ENCODE measurements at regions not wholly inside any gene's neighbourhood (a gene's known extent, or its start where the extent isn't known, plus 50 kb on each side); places are given as distances from the start of the nearest gene placed in this dataset.
A peak's percentile ranks its signal among the peaks of the same experiment; 100 is the strongest.

GRCh38 chr13:73850104-73850873 is 283.9 kb downstream of the KLF12 start:
- peaks cover 6% of the 10 kb centered on the region for H3K36me3 Mint-ChIP-seq (ENCODE audit: low read depth)
- no peaks in the 10 kb centered on the region for H3K9me3 ChIP-seq (ENCODE audit: control insufficient read depth, low read length, poor library complexity, severe bottlenecking)
- H3K27me3 Mint-ChIP-seq = no peaks in the 10 kb centered on the region
- no peak for ATAC-seq
- peaks cover 20% of the 10 kb centered on the region for H3K4me1 Mint-ChIP-seq
- no peak overlapping the region for H3K4me3 Mint-ChIP-seq
- DNase-seq = no peak
- peak overlapping the region; percentile 60 for H3K27ac Mint-ChIP-seq

GRCh38 chr13:73849292-73849691 is 284.9 kb downstream of the KLF12 start:
- Mint-ChIP-seq H3K4me1 (peaks cover 19% of the 10 kb centered on the region), H3K27ac (no peak overlapping the region), H3K36me3 (ENCODE audit: low read depth) (peaks cover 6% of the 10 kb centered on the region)

DNA sequence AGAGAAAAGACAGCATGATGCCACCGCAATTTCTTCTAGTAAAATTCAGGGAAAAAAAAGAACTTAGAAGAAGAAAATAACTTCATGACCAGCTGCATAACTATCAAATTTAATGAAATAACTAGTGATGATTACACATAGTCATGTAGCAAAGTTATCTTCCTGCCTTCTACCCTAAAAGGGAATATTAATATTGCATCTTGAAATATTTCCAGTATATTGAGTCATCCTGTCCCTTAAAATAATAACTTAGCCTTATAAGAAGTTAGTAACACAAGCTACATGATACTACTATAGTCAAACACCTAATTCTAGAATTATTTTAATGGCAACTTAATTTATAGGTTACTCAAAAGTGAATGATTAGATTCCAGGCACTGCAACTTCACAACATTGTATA is 289.2 kb downstream of the KLF12 start:
- Mint-ChIP-seq H3K4me1 (peaks cover 29% of the 10 kb centered on the region), H3K36me3 (ENCODE audit: low read depth) (peaks cover 8% of the 10 kb centered on the region), H3K4me3 (no peak overlapping the region), H3K27ac (no peak overlapping the region), H3K27me3 (no peaks in the 10 kb centered on the region)
- ATAC-seq = no peak
- H3K9me3 ChIP-seq (ENCODE audit: control insufficient read depth, low read length, poor library complexity, severe bottlenecking) = no peaks in the 10 kb centered on the region
- no peak for DNase-seq

More at GRCh38 chr13:73849292-73849691, 284.9 kb downstream of the KLF12 start:
- no peak overlapping the region for H3K4me3 Mint-ChIP-seq
- DNase-seq = no peak
- no peak for ATAC-seq
- no peaks in the 10 kb centered on the region for H3K27me3 Mint-ChIP-seq
- H3K9me3 ChIP-seq (ENCODE audit: control insufficient read depth, low read length, poor library complexity, severe bottlenecking) = no peaks in the 10 kb centered on the region

GRCh38 chr13:73842626-73843025 is 291.6 kb downstream of the KLF12 start:
- H3K36me3 Mint-ChIP-seq (ENCODE audit: low read depth) = peaks cover 10% of the 10 kb centered on the region
- H3K27ac Mint-ChIP-seq = no peak overlapping the region
- H3K27me3 Mint-ChIP-seq = no peaks in the 10 kb centered on the region
- no peaks in the 10 kb centered on the region for H3K9me3 ChIP-seq (ENCODE audit: control insufficient read depth, low read length, poor library complexity, severe bottlenecking)
- no peak overlapping the region for H3K4me3 Mint-ChIP-seq
- DNase-seq (no peak), ATAC-seq (no peak)
- peaks cover 35% of the 10 kb centered on the region for H3K4me1 Mint-ChIP-seq

GRCh38 chr13:73842184-73842583 is 292.0 kb downstream of the KLF12 start:
- Mint-ChIP-seq H3K4me1 (peaks cover 37% of the 10 kb centered on the region), H3K4me3 (no peak overlapping the region), H3K27me3 (no peaks in the 10 kb centered on the region), H3K36me3 (ENCODE audit: low read depth) (peaks cover 10% of the 10 kb centered on the region), H3K27ac (no peak overlapping the region)
- H3K9me3 ChIP-seq (ENCODE audit: control insufficient read depth, low read length, poor library complexity, severe bottlenecking) = no peaks in the 10 kb centered on the region
- no peak for ATAC-seq
- no peak for DNase-seq

DNA sequence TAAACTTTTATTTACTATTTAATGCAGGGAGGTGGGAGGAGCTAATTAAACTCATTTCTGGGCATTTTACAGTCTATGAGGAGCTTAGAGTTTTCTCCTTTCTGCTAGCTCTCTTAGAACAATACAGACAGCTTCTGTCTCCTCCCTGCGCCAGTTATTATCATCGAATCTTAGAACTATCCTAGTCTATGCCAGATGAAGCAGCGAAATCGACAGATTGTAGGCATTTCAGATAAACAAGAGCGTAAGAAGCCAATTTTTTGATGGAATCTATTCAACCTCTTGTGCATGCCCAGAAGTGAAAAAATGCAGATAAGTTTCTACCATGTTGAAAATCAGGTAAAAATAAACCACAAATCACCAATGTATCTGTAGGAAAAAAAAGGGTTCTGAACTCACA is 297.1 kb downstream of the KLF12 start:
- peak overlapping the region; percentile 16 for H3K27ac Mint-ChIP-seq
- H3K9me3 ChIP-seq (ENCODE audit: control insufficient read depth, low read length, poor library complexity, severe bottlenecking) = no peaks in the 10 kb centered on the region
- peaks cover 39% of the 10 kb centered on the region for H3K4me1 Mint-ChIP-seq
- no peaks in the 10 kb centered on the region for H3K27me3 Mint-ChIP-seq
- no peak for ATAC-seq
- no peak for DNase-seq
- peaks cover 5% of the 10 kb centered on the region for H3K36me3 Mint-ChIP-seq (ENCODE audit: low read depth)
- H3K4me3 Mint-ChIP-seq = no peak overlapping the region

DNA sequence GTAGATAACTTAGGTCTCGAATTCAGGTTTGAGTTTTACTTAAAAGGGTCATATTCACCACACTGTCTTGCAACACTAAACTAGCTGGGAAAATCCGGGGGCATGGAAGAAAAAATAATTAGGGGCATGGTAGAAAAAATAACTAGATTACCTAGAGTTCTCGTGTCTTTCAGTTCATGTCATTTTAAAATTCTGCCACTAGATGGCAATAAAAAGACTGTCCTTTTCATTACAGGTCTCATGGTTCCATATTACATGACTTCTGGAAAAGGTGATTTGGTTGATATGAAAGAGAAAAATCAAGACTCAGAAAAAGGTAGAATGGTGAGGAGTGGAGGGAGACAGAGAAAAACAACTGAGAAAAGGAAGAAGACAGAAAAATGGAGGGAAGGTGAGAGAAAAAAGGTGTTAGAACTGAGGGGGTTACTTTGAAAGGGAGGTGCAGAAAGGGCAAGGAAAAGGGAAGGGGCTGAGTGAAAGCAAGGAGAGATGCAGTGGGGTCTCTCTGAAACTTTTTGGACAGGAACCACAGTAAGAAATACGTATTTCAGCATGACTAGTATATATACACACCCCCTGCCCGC is 299.0 kb downstream of the KLF12 start:
- peak; percentile 68 for ATAC-seq
- no peaks in the 10 kb centered on the region for H3K9me3 ChIP-seq (ENCODE audit: control insufficient read depth, low read length, poor library complexity, severe bottlenecking)
- no peak for DNase-seq
- peaks cover 5% of the 10 kb centered on the region for H3K36me3 Mint-ChIP-seq (ENCODE audit: low read depth)
- H3K27me3 Mint-ChIP-seq = no peaks in the 10 kb centered on the region
- peaks cover 29% of the 10 kb centered on the region for H3K4me1 Mint-ChIP-seq
- no peak overlapping the region for H3K4me3 Mint-ChIP-seq
- no peak overlapping the region for H3K27ac Mint-ChIP-seq

DNA sequence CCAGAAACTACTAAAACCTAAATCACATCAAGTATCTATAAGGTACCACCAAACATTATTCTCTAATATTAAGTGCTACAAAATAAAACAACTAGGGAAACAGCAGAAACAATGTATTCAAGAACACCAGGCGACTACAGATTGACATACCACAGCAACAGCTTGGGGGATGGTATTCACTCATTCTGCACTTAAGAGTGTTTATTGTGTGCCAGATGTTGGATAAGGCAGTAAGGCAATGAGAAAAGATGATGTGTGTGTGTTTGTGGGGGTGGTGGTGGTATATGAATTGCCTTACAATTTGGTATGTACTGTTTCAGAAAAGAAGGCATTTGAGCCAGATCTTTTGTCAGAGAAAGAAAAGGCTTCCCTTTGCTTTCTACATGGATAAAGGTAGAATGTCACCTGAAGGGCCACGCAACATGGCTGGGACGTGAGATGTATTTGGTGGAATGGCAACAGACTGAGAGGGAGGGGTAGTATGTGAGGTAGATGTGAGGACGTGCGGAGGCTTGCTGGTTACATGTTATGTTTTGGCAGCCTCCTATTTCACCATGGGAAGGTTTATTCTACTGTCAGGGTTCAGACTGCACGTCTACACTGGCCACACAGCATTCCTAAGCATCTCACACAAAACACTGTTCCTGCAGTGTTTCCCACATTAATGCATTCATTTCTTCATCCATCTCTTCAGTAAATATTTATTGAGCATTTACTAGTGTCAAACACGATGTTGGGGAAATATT is 300.7 kb downstream of the KLF12 start:
- Mint-ChIP-seq H3K27me3 (no peaks in the 10 kb centered on the region), H3K27ac (no peak overlapping the region), H3K36me3 (ENCODE audit: low read depth) (no peaks in the 10 kb centered on the region), H3K4me1 (peaks cover 31% of the 10 kb centered on the region), H3K4me3 (peak overlapping the region; percentile 28)
- no peak for DNase-seq
- no peaks in the 10 kb centered on the region for H3K9me3 ChIP-seq (ENCODE audit: control insufficient read depth, low read length, poor library complexity, severe bottlenecking)
- no peak for ATAC-seq

- no peak overlapping the region for H3K4me3 Mint-ChIP-seq
- no peaks in the 10 kb centered on the region for H3K27me3 Mint-ChIP-seq
- no peak for DNase-seq
- H3K36me3 Mint-ChIP-seq (ENCODE audit: low read depth) = no peaks in the 10 kb centered on the region
- no peak for ATAC-seq
- peaks cover 32% of the 10 kb centered on the region for H3K4me1 Mint-ChIP-seq
- no peaks in the 10 kb centered on the region for H3K9me3 ChIP-seq (ENCODE audit: control insufficient read depth, low read length, poor library complexity, severe bottlenecking)
- no peak overlapping the region for H3K27ac Mint-ChIP-seq
These were observed 301.4 kb downstream of the KLF12 start for GRCh38 chr13:73832825-73833224.

GRCh38 chr13:73832128-73832588 is 302.0 kb downstream of the KLF12 start:
- no peaks in the 10 kb centered on the region for H3K9me3 ChIP-seq (ENCODE audit: control insufficient read depth, low read length, poor library complexity, severe bottlenecking)
- Mint-ChIP-seq H3K4me3 (no peak overlapping the region), H3K27ac (no peak overlapping the region), H3K4me1 (peaks cover 30% of the 10 kb centered on the region), H3K27me3 (no peaks in the 10 kb centered on the region), H3K36me3 (ENCODE audit: low read depth) (no peaks in the 10 kb centered on the region)
- no peak for ATAC-seq
- DNase-seq = no peak

GRCh38 chr13:73829416-73829815 is 304.8 kb downstream of the KLF12 start:
- H3K36me3 Mint-ChIP-seq (ENCODE audit: low read depth) = no peaks in the 10 kb centered on the region
- H3K4me1 Mint-ChIP-seq = peaks cover 38% of the 10 kb centered on the region
- no peak overlapping the region for H3K4me3 Mint-ChIP-seq
- no peak overlapping the region for H3K27ac Mint-ChIP-seq
- no peak for ATAC-seq
- H3K27me3 Mint-ChIP-seq = no peaks in the 10 kb centered on the region
- no peaks in the 10 kb centered on the region for H3K9me3 ChIP-seq (ENCODE audit: control insufficient read depth, low read length, poor library complexity, severe bottlenecking)
- DNase-seq = no peak

- Mint-ChIP-seq H3K27me3 (no peaks in the 10 kb centered on the region), H3K4me1 (peaks cover 40% of the 10 kb centered on the region), H3K27ac (no peak overlapping the region), H3K4me3 (no peak overlapping the region), H3K36me3 (ENCODE audit: low read depth) (no peaks in the 10 kb centered on the region)
- DNase-seq (no peak), ATAC-seq (no peak)
- no peaks in the 10 kb centered on the region for H3K9me3 ChIP-seq (ENCODE audit: control insufficient read depth, low read length, poor library complexity, severe bottlenecking)
These were observed 305.4 kb downstream of the KLF12 start for GRCh38 chr13:73828811-73829210.

DNA sequence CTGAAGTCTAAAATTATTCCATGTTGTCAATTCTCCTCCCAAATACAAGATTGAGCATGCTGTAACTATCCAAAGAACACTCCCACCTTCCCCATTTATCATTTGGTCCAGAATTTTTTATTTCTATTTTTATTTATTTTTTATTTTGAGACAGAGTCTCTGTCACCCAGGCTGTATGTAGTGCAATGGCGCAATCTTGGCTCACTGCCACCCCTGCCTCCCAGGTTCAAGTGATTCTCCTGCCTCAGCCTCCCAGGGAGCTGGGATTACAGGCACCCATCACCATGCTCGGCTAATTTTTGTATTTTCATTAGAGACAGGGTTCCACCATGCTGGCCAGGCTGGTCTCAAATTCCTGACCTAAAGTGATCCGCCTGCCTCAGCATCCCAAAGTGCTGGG is 306.8 kb downstream of the KLF12 start:
- H3K36me3 Mint-ChIP-seq (ENCODE audit: low read depth) = no peaks in the 10 kb centered on the region
- no peak overlapping the region for H3K4me3 Mint-ChIP-seq

More for the DNA sequence above, 306.8 kb downstream of the KLF12 start:
- ATAC-seq (no peak), DNase-seq (no peak)
- peaks cover 39% of the 10 kb centered on the region for H3K4me1 Mint-ChIP-seq
- no peak overlapping the region for H3K27ac Mint-ChIP-seq
- H3K27me3 Mint-ChIP-seq = no peaks in the 10 kb centered on the region
- H3K9me3 ChIP-seq (ENCODE audit: control insufficient read depth, low read length, poor library complexity, severe bottlenecking) = no peaks in the 10 kb centered on the region

All from T-helper 17 cell (primary cell).